Osteoblast (primary cell): ENCODE measurements at regions not wholly inside any gene's neighbourhood (a gene's known extent, or its start where the extent isn't known, plus 50 kb on each side); places are given as distances from the start of the nearest gene placed in this dataset.

Source experiments
- DNase-seq: peaks from one replicate; pipeline ENCODE4 v3.0.0; 2011; ENCODE audit warnings: low spot score, mixed read lengths; ENCODE audit not compliant: insufficient read length; ENCODE audit errors: missing footprints
- H2AFZ ChIP-seq: 2 replicates; pipeline ENCODE4 v1.6.0; 2011; ENCODE audit warnings: mild to moderate bottlenecking, low read length
- H3K27ac ChIP-seq: 2 replicates; pipeline ENCODE4 v1.5.1; 2011; ENCODE audit warnings: mild to moderate bottlenecking, low read depth, low read length, moderate library complexity
- H3K27me3 ChIP-seq: 2 replicates; pipeline ENCODE4 v1.6.0; 2012; ENCODE audit warnings: mild to moderate bottlenecking, control low read depth, inconsistent platforms, low read length, moderate library complexity; ENCODE audit not compliant: insufficient read depth
- H3K36me3 ChIP-seq: 2 replicates; pipeline ENCODE4 v1.5.1; 2011; ENCODE audit warnings: mild to moderate bottlenecking, low read length, control low read depth, moderate library complexity; ENCODE audit not compliant: insufficient read depth
- H3K4me1 ChIP-seq: 2 replicates; pipeline ENCODE4 v1.5.1; 2011; ENCODE audit warnings: mild to moderate bottlenecking, low read length, control low read depth, moderate library complexity; ENCODE audit not compliant: insufficient read depth
- H3K4me2 ChIP-seq: 2 replicates; pipeline ENCODE4 v1.6.0; 2011; ENCODE audit warnings: mild to moderate bottlenecking, low read length; ENCODE audit not compliant: insufficient read depth
- H3K4me3 ChIP-seq: fragments of 200-600 bp; sonication (generic); 3 replicates; pipeline ENCODE4 v1.5.1; 2012; ENCODE audit warnings: mild to moderate bottlenecking, low read length, inconsistent platforms; ENCODE audit not compliant: insufficient read depth
- H3K79me2 ChIP-seq: 2 replicates; pipeline ENCODE4 v1.6.0; 2012; ENCODE audit warnings: mild to moderate bottlenecking, low read length, control low read depth, inconsistent platforms; ENCODE audit not compliant: insufficient read depth
- H3K9me3 ChIP-seq: 2 replicates; pipeline ENCODE4 v1.5.1; 2011; ENCODE audit warnings: low read depth, low read length, control low read depth
- H4K20me1 ChIP-seq: 2 replicates; pipeline ENCODE4 v1.6.0; 2012; ENCODE audit warnings: mild to moderate bottlenecking, low read length, control low read depth; ENCODE audit not compliant: insufficient read depth
- TF ChIP-seq, protein P1 (sequence below): IDR thresholded peaks from 2 replicates; pipeline ENCODE4 v1.5.1; 2011; ENCODE audit warnings: mild to moderate bottlenecking, low read depth, low read length, moderate library complexity; ENCODE audit errors: extremely low read depth

DNA sequence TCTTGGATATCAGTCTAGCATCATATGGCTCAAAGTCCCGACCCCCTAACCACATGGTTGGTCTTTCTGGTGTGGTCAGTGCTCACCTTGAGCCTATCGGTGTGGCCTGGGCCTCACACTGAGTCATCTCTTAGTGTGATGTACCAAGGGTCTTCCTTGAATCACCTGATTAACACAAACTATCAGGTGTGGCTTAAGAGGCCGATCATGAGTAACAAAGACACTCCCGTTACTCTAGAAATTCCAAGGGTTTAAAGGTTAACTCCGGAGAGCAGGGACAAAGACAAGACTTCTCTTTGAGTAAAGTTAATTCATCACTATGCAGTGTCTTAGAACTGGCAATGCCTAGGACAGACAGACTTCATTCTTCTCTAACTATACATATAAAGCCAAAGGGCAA is 52.3 kb upstream of the ARMC3 start:
- no peak overlapping the region for H3K4me2 ChIP-seq
- H2AFZ ChIP-seq: no peak overlapping the region
- TF ChIP-seq, protein P1, sequence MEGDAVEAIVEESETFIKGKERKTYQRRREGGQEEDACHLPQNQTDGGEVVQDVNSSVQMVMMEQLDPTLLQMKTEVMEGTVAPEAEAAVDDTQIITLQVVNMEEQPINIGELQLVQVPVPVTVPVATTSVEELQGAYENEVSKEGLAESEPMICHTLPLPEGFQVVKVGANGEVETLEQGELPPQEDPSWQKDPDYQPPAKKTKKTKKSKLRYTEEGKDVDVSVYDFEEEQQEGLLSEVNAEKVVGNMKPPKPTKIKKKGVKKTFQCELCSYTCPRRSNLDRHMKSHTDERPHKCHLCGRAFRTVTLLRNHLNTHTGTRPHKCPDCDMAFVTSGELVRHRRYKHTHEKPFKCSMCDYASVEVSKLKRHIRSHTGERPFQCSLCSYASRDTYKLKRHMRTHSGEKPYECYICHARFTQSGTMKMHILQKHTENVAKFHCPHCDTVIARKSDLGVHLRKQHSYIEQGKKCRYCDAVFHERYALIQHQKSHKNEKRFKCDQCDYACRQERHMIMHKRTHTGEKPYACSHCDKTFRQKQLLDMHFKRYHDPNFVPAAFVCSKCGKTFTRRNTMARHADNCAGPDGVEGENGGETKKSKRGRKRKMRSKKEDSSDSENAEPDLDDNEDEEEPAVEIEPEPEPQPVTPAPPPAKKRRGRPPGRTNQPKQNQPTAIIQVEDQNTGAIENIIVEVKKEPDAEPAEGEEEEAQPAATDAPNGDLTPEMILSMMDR: no peak
- no peaks in the 10 kb centered on the region for H4K20me1 ChIP-seq
- H3K79me2 ChIP-seq: no peaks in the 10 kb centered on the region
- H3K27ac ChIP-seq: no peak overlapping the region
- H3K27me3 ChIP-seq: peaks cover 4% of the 10 kb centered on the region
- H3K4me1 ChIP-seq: no peaks in the 10 kb centered on the region
- H3K4me3 ChIP-seq: no peak overlapping the region
- no peaks in the 10 kb centered on the region for H3K9me3 ChIP-seq
- H3K36me3 ChIP-seq: no peaks in the 10 kb centered on the region
- no peak for DNase-seq

DNA sequence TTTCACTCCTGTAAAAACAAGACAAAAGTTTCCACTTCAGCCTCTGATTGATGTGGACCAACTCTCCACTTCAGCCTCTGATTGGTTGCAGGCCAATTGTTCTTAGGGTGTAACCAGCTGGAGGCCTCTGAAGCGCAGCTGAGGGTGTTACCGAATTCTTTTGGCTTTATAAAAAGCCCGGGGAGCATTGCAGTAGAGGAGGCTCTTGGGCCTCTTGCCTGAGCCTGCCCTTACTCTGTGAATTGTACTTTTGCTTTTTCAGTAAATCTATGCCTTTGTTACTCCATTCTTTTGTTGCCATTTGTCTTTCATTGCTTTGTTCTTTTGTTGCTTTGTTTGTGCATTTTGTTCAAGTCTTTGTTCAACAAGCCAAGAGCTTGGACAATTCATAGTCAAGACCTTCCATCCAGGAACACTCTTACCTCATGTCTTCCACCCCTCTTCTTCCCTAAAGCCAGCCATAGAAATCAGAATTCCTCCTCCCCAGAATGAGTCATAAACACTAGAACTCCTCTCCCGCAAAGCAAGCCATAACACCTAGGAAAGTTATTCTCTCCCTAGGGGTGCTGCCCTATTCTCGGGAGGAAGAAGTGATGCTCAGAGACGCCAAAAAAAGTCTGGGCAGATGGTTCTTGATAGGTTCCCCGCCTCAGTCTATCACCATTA is 53.5 kb upstream of the ARMC3 start:
- no peak for DNase-seq
- Histone ChIP-seq H3K27me3 (peaks cover 4% of the 10 kb centered on the region), H3K4me2 (no peak overlapping the region), H2AFZ (no peak overlapping the region), H3K79me2 (no peaks in the 10 kb centered on the region), H4K20me1 (no peaks in the 10 kb centered on the region), H3K9me3 (no peaks in the 10 kb centered on the region), H3K27ac (no peak overlapping the region), H3K4me1 (no peaks in the 10 kb centered on the region), H3K36me3 (no peaks in the 10 kb centered on the region), H3K4me3 (no peak overlapping the region)
- TF ChIP-seq, protein P1: no peak

- H3K27me3 ChIP-seq: no peaks in the 10 kb centered on the region
- DNase-seq: no peak
- no peak overlapping the region for H3K4me3 ChIP-seq
- H3K4me1 ChIP-seq: peaks cover 9% of the 10 kb centered on the region
- no peaks in the 10 kb centered on the region for H3K9me3 ChIP-seq
- no peaks in the 10 kb centered on the region for H3K79me2 ChIP-seq
- no peaks in the 10 kb centered on the region for H4K20me1 ChIP-seq
- H3K36me3 ChIP-seq: no peaks in the 10 kb centered on the region
- no peak overlapping the region for H3K4me2 ChIP-seq
- H2AFZ ChIP-seq: no peak overlapping the region
- TF ChIP-seq, protein P1: no peak
- no peak overlapping the region for H3K27ac ChIP-seq
These were observed 71.3 kb upstream of the ARMC3 start for GRCh38 chr10:22856444-22857074.

DNA sequence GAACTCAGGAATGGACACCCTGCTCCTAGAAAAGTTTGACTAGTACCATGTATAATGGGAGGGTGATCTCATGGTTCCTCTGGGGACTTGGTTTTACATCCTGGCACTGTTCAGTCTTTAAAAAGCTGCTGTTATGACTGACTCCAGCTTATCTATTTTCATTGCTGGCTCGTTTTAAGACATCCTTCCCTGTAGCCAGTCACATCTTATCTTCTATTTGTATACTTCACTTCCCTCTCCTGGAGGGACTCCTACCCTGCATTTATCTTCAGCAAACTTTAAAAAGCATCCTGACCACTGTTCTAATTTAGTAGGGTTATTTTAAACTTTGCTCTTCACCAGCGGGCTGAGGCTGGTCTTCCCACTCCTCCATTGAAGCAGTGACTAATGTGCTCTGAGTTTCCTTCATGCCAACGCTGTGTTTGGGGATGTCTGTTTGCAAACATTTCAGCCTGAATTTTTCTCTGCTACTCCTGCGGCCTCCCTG is 72.9 kb upstream of the ARMC3 start:
- Histone ChIP-seq H3K27me3 (no peaks in the 10 kb centered on the region), H3K4me3 (no peak overlapping the region), H3K79me2 (no peaks in the 10 kb centered on the region), H3K27ac (no peak overlapping the region), H2AFZ (peak overlapping the region; percentile 54), H3K9me3 (no peaks in the 10 kb centered on the region), H3K4me2 (no peak overlapping the region), H3K4me1 (peaks cover 9% of the 10 kb centered on the region), H4K20me1 (no peaks in the 10 kb centered on the region), H3K36me3 (no peaks in the 10 kb centered on the region)
- TF ChIP-seq, protein P1: peak; percentile 38
- peak; percentile 18 for DNase-seq
